Gastroesophageal sphincter (tissue), 4 donors: ENCODE measurements at regions not wholly inside any gene's neighbourhood (a gene's known extent, or its start where the extent isn't known, plus 50 kb on each side); places are given as distances from the start of the nearest gene placed in this dataset.

Source experiments
- ATAC-seq: fragments of 150-250 bp; one replicate; pipeline ENCODE4 v1.9.1; 2016; ENCODE audit warnings: mild to moderate bottlenecking, moderate library complexity
- H3K27ac ChIP-seq, 4 donors: fragments of 200-600 bp; sonication (generic) in 3 of 4; 1 replicate in 3 of 4; 2 replicates in 1 of 4; pipeline ENCODE4 v1.5.1; 2016 to 2019
- H3K27me3 ChIP-seq: fragments of 200-600 bp; sonication (generic); one replicate; pipeline ENCODE4 v1.5.1; 2019
- H3K36me3 ChIP-seq, 2 donors: fragments of 200-600 bp; sonication (generic); one replicate each; pipeline ENCODE4 v1.5.1; 2019; ENCODE audit warnings: control low read depth in 1 of 2
- H3K4me1 ChIP-seq, 3 donors: fragments of 200-600 bp; sonication (generic); 1 replicate in 2 of 3; 2 replicates in 1 of 3; pipeline ENCODE4 v1.5.1; 2016 to 2019; ENCODE audit warnings: control low read depth in 2 of 3
- H3K4me3 ChIP-seq, 2 donors: fragments of 200-600 bp; sonication (generic); one replicate each; pipeline ENCODE4 v1.5.1; 2019; ENCODE audit warnings: mild to moderate bottlenecking in 1 of 2, moderate library complexity in 1 of 2
- H3K9me3 ChIP-seq, 3 donors: fragments of 200-600 bp; sonication (generic); one replicate each; pipeline ENCODE4 v1.5.1; 2017 to 2019; ENCODE audit warnings: control low read depth in 2 of 3
- EP300 ChIP-seq: sonication (generic); formaldehyde crosslinking; IDR thresholded peaks from one replicate; pipeline ENCODE4 v1.6.1; 2017; ENCODE audit warnings: antibody characterized with exemption, mild to moderate bottlenecking
- POLR2A ChIP-seq, 2 donors: fragments of 450-650 bp; IDR thresholded peaks; one replicate each; pipeline ENCODE4 v1.6.1; 2017; ENCODE audit warnings: antibody characterized with exemption in 2 of 2, mild to moderate bottlenecking in 2 of 2, moderate library complexity in 1 of 2
- POLR2AphosphoS5 ChIP-seq: sonication (generic); formaldehyde crosslinking; IDR thresholded peaks from one replicate; pipeline ENCODE4 v1.6.1; 2017; ENCODE audit warnings: antibody characterized with exemption
- WGBS, 2 donors: methylation state at CpG; one replicate each; pipeline ENCODE4 v1.1.5; 2018; ENCODE audit warnings: low coverage in 1 of 2; 5-methylcytosine and 5-hydroxymethylcytosine counted together
- TF ChIP-seq, protein P1 (sequence below), 4 experiments: fragments of 200-600 bp in 2 of 4; fragments of 450-650 bp in 2 of 4; sonication (generic) in 1 of 4; IDR thresholded peaks; one replicate each; pipeline ENCODE4 v1.5.1; 2017 to 2019; ENCODE audit warnings: antibody characterized with exemption in 4 of 4, mild to moderate bottlenecking in 2 of 4, moderate library complexity in 2 of 4

DNA sequence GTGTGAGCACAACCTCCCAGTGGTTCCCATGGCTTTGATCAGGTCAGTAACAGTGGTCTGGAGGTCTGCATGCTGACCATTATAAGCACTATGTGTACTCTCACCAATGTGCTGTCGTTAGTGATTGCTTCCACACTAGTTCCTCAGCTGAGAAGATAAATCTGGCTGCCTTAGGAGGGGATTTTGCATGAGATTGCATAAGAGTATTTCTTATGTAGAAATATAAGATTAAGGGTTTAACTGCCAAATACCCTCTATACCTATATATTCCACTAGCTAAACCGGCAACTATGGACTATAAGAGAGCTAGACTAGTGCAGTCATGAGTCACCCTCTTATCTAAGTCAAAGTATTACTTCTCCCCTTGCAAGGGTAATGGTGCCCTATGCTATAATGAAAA is 580.2 kb downstream of the CDH11 start:
- 71 to 100% methylated on average over 2 of the region's 2 CpGs for WGBS, 2 donors
- no peak overlapping the region for H3K4me3 ChIP-seq
- H3K27ac ChIP-seq: no peak overlapping the region
- no peaks in the 10 kb centered on the region for H3K4me1 ChIP-seq
- H3K27me3 ChIP-seq: no peaks in the 10 kb centered on the region
- no peaks in the 10 kb centered on the region for H3K9me3 ChIP-seq
- ATAC-seq: no peak
- TF ChIP-seq EP300: no peak
- no peaks in the 10 kb centered on the region for H3K36me3 ChIP-seq

DNA sequence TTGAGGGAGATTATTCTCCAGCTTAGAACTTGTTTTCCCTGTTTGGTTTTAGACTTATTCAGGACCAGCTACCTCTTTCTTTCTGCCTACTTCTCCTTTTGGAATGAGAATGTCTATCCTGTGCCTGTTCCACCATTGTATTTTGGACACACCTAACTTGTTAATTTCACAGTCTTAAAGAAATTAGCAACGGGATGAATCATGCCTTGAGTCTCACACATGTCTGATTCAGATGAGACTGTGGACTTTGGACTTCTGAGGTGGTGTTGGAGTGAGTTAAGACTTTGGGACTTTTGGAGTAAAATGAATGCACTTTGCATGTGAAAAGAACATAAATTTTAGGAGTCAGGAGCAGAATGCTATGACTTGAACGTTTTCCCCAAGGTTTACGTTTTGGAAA is 581.4 kb downstream of the CDH11 start:
- Histone ChIP-seq H3K27me3 (no peaks in the 10 kb centered on the region), H3K4me1 (no peaks in the 10 kb centered on the region), H3K27ac (no peak overlapping the region), H3K36me3 (no peaks in the 10 kb centered on the region), H3K9me3 (no peaks in the 10 kb centered on the region), H3K4me3 (no peak overlapping the region)
- ATAC-seq: no peak
- WGBS, 2 donors: 80 to 87% methylated on average over 2 to 3 of the region's 3 CpGs
- TF ChIP-seq POLR2AphosphoS5 (no peak), EP300 (no peak), POLR2A (IDR thresholded peaks at IDR 0.05) (no peak)
- TF ChIP-seq, protein P1, sequence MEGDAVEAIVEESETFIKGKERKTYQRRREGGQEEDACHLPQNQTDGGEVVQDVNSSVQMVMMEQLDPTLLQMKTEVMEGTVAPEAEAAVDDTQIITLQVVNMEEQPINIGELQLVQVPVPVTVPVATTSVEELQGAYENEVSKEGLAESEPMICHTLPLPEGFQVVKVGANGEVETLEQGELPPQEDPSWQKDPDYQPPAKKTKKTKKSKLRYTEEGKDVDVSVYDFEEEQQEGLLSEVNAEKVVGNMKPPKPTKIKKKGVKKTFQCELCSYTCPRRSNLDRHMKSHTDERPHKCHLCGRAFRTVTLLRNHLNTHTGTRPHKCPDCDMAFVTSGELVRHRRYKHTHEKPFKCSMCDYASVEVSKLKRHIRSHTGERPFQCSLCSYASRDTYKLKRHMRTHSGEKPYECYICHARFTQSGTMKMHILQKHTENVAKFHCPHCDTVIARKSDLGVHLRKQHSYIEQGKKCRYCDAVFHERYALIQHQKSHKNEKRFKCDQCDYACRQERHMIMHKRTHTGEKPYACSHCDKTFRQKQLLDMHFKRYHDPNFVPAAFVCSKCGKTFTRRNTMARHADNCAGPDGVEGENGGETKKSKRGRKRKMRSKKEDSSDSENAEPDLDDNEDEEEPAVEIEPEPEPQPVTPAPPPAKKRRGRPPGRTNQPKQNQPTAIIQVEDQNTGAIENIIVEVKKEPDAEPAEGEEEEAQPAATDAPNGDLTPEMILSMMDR (IDR thresholded peaks at IDR 0.05): no peak

DNA sequence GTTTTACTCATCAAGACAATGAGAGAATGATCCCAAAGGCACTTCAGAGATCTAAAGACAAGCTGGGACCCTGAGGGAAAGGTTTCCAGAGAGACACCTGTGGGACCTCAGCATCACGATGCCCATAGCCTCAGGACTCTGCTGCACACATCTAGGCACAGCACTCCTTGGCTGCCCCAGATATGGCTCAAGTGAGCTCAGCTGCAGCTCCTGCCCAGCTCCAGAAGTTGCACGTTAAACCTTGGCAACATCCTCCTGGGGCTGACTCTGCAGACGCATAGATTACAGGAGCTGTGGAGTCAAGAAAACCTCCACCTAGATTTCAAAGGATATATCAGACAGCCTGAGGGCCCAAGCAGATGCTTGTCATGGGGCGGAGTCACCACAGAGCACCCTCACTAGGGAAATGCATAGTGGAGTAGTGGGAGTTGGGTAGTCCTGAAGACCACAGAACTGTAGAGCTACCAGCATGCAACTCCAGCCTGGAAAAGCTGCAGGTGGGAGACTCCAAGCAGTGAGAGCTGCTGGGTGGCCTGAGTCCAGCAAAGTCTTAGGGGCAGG is 582.0 kb downstream of the CDH11 start:
- H3K27ac ChIP-seq: no peak overlapping the region
- TF ChIP-seq POLR2A (IDR thresholded peaks at IDR 0.05) (no peak), POLR2AphosphoS5 (no peak), EP300 (no peak)
- TF ChIP-seq, protein P1 (IDR thresholded peaks at IDR 0.05): no peak
- ATAC-seq: no peak
- no peaks in the 10 kb centered on the region for H3K27me3 ChIP-seq
- WGBS, 2 donors: 72 to 80% methylated on average over 1 to 3 of the region's 4 CpGs
- H3K36me3 ChIP-seq: no peaks in the 10 kb centered on the region
- H3K4me3 ChIP-seq: no peak overlapping the region
- no peaks in the 10 kb centered on the region for H3K4me1 ChIP-seq
- H3K9me3 ChIP-seq: no peaks in the 10 kb centered on the region

DNA sequence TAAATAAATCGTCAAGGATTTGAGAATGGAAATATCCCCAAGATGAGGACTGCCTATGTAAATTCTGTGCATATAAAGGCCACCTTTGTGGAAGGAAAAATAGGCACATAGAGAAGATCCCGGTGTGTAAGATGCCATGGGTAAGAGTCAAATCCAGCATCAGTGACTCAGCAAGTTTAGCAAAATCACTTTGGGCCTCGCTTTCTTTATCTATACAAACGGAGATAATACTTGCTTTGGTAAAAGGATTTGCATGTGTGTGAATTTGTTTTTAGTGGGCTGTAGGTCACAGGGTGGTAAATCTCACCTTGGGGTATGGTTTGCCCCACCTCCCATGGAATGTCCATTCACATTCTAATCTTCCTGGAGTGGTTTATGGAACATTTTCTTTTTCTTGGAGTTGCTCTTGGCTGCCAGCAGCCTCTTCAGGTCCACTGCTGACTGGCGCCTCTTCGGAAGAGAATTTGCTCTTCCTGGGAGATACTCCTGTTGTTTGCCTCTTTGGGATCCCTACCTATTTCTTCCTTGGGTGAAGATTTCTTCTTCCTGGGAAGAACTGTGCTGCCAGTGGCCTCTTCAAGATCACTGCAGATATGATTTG is 587.6 kb downstream of the CDH11 start:
- no peak overlapping the region for H3K27ac ChIP-seq
- WGBS, 2 donors: 82 to 93% methylated on average over 4 to 6 of the region's 6 CpGs
- TF ChIP-seq, protein P1 (IDR thresholded peaks at IDR 0.05): no peak

DNA sequence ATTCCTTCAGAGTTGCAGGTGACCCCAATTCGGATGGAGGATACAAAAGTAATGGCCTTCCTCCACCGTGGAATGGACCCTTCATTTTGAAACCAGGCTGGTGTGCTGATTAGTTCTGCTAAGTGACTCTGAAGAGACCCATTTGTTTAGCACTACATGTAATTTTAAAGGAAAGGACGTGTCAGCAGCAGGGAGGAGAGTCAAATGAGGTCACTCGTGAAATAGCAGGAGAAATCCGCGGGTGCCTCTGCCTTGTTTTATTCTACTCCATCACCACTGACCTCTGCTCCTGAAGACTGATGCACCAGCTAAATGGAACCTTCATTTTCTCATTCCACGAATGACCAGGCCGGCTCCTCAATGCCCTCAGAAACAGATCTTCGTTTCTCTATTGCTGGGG is 589.2 kb downstream of the CDH11 start:
- no peaks in the 10 kb centered on the region for H3K36me3 ChIP-seq
- no peak overlapping the region for H3K27ac ChIP-seq
- H3K4me3 ChIP-seq: no peak overlapping the region
- no peaks in the 10 kb centered on the region for H3K27me3 ChIP-seq
- 81 to 82% methylated on average over 5 to 6 of the region's 9 CpGs for whole genome bisulfite sequencing, 2 donors
- no peaks in the 10 kb centered on the region for H3K9me3 ChIP-seq
- H3K4me1 ChIP-seq: peaks cover 0 to 9% (median 0%) of the 10 kb centered on the region in 3 donors
- TF ChIP-seq POLR2AphosphoS5 (no peak), EP300 (no peak), POLR2A (IDR thresholded peaks at IDR 0.05) (no peak)
- TF ChIP-seq, protein P1 (IDR thresholded peaks at IDR 0.05): no peak
- no peak for ATAC-seq

More for the DNA sequence above, 587.6 kb downstream of the CDH11 start:
- Histone ChIP-seq H3K4me3 (no peak overlapping the region), H3K9me3 (no peaks in the 10 kb centered on the region), H3K36me3 (no peaks in the 10 kb centered on the region), H3K4me1 (peaks cover 0 to 9% (median 0%) of the 10 kb centered on the region in 3 donors), H3K27me3 (no peaks in the 10 kb centered on the region)
- ATAC-seq: no peak
